GM12878 (cell line): ENCODE measurements at regions not wholly inside any gene's neighbourhood (a gene's known extent, or its start where the extent isn't known, plus 50 kb on each side); places are given as distances from the start of the nearest gene placed in this dataset.

Experiments
- ATAC-seq: fragments of 200-7000 bp; cut with Tn5 transposase; 3 replicates; pipeline ENCODE4 v1.9.1; 2020; ENCODE audit warnings: mild to moderate bottlenecking, moderate library complexity
- BruUV-seq: library from RNA; stranded (reverse); fragments of 400-500 nt; replicated peaks from 2 replicates; lab custom pipeline; 2021; lab: Mats Ljungman, UMichigan
- CTCF ChIA-PET: fragments of 300-600 bp; sonication (Branson Sonifier 250); formaldehyde crosslinking; extraction: SDS; loops from one replicate; lab custom pipeline; 2021; ENCODE audit warnings: inconsistent platforms; lab: Yijun Ruan, JAX
- POLR2A ChIA-PET: fragments of 350-600 bp; formaldehyde crosslinking; extraction: SDS; loops from one replicate; lab custom pipeline; 2021; ENCODE audit warnings: inconsistent platforms; lab: Charles Lee
- RAD21 ChIA-PET: fragments of 300-600 bp; sonication (Branson Sonifier 250); formaldehyde crosslinking; loops from one replicate; lab custom pipeline; 2023; ENCODE audit warnings: antibody characterized with exemption; ENCODE audit not compliant: unreplicated experiment; lab: Charles Lee
- SMC1A ChIA-PET: fragments of 300-600 bp; sonication (Branson Sonifier 250); formaldehyde crosslinking; loops from one replicate; lab custom pipeline; 2023; ENCODE audit not compliant: unreplicated experiment, uncharacterized antibody; lab: Charles Lee
- DNase-seq: peaks from one replicate; pipeline ENCODE4 v3.0.0-alpha.2; 2011; ENCODE audit warnings: low read depth, low spot score
- FAIRE-seq: peaks from 3 replicates; lab custom pipeline; 2011; peaks lifted over from hg19 to GRCh38; lab: Jason Lieb, UNC
- H2AFZ ChIP-seq: 2 replicates; pipeline ENCODE4 v1.6.0; 2011; ENCODE audit warnings: low read depth, low read length, control low read depth; ENCODE audit not compliant: control insufficient read depth
- H3K27ac ChIP-seq: 2 replicates; pipeline ENCODE4 v1.5.1; 2011; ENCODE audit warnings: control low read depth; ENCODE audit not compliant: control insufficient read depth, insufficient read depth
- H3K27me3 ChIP-seq, 2 experiments: replicated peaks in 1 of 2; 2 replicates each; pipeline versions ENCODE4 v1.6.0 to v1.6.1; 2011; ENCODE audit warnings: low read length in 1 of 2; ENCODE audit not compliant: control insufficient read depth in 2 of 2, insufficient read depth in 2 of 2
- H3K36me3 ChIP-seq, 2 experiments: 2 replicates each; pipeline ENCODE4 v1.5.1; 2011; ENCODE audit warnings: low read length in 1 of 2; ENCODE audit not compliant: control insufficient read depth in 2 of 2, insufficient read depth in 2 of 2
- H3K4me1 ChIP-seq: 2 replicates; pipeline ENCODE4 v1.6.1; 2011; ENCODE audit warnings: mild to moderate bottlenecking, low read length, moderate library complexity, mixed read lengths; ENCODE audit not compliant: control insufficient read depth, insufficient read depth
- H3K4me2 ChIP-seq: 2 replicates; pipeline ENCODE4 v1.6.0; 2011; ENCODE audit warnings: control low read depth; ENCODE audit not compliant: control insufficient read depth, insufficient read depth
- H3K4me3 ChIP-seq: fragments of 200-600 bp; sonication (generic); 2 replicates; pipeline ENCODE4 v1.5.1; 2016
- H3K79me2 ChIP-seq: 2 replicates; pipeline ENCODE4 v1.6.0; 2011; ENCODE audit warnings: low read length; ENCODE audit not compliant: control insufficient read depth, insufficient read depth
- H3K9ac ChIP-seq: 2 replicates; pipeline ENCODE4 v1.8.0; 2011; ENCODE audit warnings: low read length, control low read depth, mixed read lengths; ENCODE audit not compliant: control insufficient read depth, insufficient read depth
- H3K9me3 ChIP-seq: replicated peaks from 3 replicates; pipeline ENCODE4 v1.5.1; 2011; ENCODE audit warnings: mild to moderate bottlenecking, low read length; ENCODE audit not compliant: control insufficient read depth, insufficient read depth
- H4K20me1 ChIP-seq: 2 replicates; pipeline ENCODE4 v1.6.0; 2011; ENCODE audit not compliant: control insufficient read depth, insufficient read depth
- ASH2L ChIP-seq: fragments of 300-600, 200-600 bp; sonication (generic); IDR thresholded peaks from 2 replicates; pipeline ENCODE4 v1.6.1; 2017; ENCODE audit warnings: low read depth, mild to moderate bottlenecking, borderline replicate concordance
- ESRRA ChIP-seq: IDR thresholded peaks from 2 replicates; pipeline ENCODE4 v1.6.1; 2012; ENCODE audit warnings: mild to moderate bottlenecking, low read length, improper control_type of control experiment
- HCFC1 ChIP-seq: fragments of 150-350 bp; IDR thresholded peaks from 2 replicates; pipeline ENCODE4 v1.6.1; 2014; ENCODE audit warnings: low read length
- IRF4 ChIP-seq: IDR thresholded peaks from 2 replicates; pipeline ENCODE4 v1.6.1; 2011; ENCODE audit warnings: low read depth, low read length
- JUNB ChIP-seq: IDR thresholded peaks from 2 replicates; pipeline ENCODE4 v1.6.1; 2016; ENCODE audit warnings: antibody characterized with exemption, mild to moderate bottlenecking
- LARP7 ChIP-seq: fragments of 450-650 bp; IDR thresholded peaks from 2 replicates; pipeline ENCODE4 v1.6.1; 2017; ENCODE audit warnings: mild to moderate bottlenecking
- NR2C1 ChIP-seq: fragments of 450-650 bp; IDR thresholded peaks from 2 replicates; pipeline ENCODE4 v1.6.1; 2017; ENCODE audit warnings: antibody characterized with exemption, mild to moderate bottlenecking, moderate library complexity
- SPI1 ChIP-seq: IDR thresholded peaks from 2 replicates; pipeline ENCODE4 v1.6.1; 2011; ENCODE audit warnings: low read depth, mild to moderate bottlenecking, low read length, moderate library complexity, borderline replicate concordance; ENCODE audit not compliant: insufficient read depth
- SREBF1 ChIP-seq: IDR thresholded peaks from 2 replicates; pipeline ENCODE4 v1.6.1; 2012; ENCODE audit warnings: mild to moderate bottlenecking, low read length
- TBL1XR1 ChIP-seq: IDR thresholded peaks from 2 replicates; pipeline ENCODE4 v1.6.1; 2012; ENCODE audit warnings: low read depth, low read length, improper control_type of control experiment
- TCF12 ChIP-seq: IDR thresholded peaks from 2 replicates; pipeline ENCODE4 v1.6.1; 2011; ENCODE audit warnings: low read depth, mild to moderate bottlenecking, low read length
- ZNF384 ChIP-seq: IDR thresholded peaks from 2 replicates; pipeline ENCODE4 v1.6.1; 2012; ENCODE audit warnings: low read depth, mild to moderate bottlenecking, low read length, improper control_type of control experiment, borderline replicate concordance
- WGBS: methylation state at CpG from one replicate; pipeline ENCODE4 v1.1.6; 2016; ENCODE audit warnings: low lambda C conversion rate; ENCODE audit not compliant: insufficient replicate concordance, insufficient coverage; ENCODE audit errors: missing lambda C conversion rate; 5-methylcytosine and 5-hydroxymethylcytosine counted together
- in situ Hi-C: fragments of 300-500 bp; cut with MboI; formaldehyde crosslinking; loops from 9 replicates; pipeline ENCODE4 v1.14.3; 2018; ENCODE audit warnings: mixed read lengths
- intact Hi-C: fragments of 100-400 bp; cut with micrococcal nuclease; formaldehyde crosslinking; loops from one replicate; pipeline ENCODE4 v1.14.2; 2022; ENCODE audit not compliant: unreplicated experiment
- TF ChIP-seq, protein P1 (sequence below): IDR thresholded peaks from 2 replicates; pipeline ENCODE4 v1.6.1; 2012; ENCODE audit warnings: low read depth, low read length, improper control_type of control experiment
- TF ChIP-seq, protein P2 (sequence below): fragments of 450-650 bp; formaldehyde crosslinking; IDR thresholded peaks from 2 replicates; pipeline ENCODE4 v1.4.0; 2022; ENCODE audit warnings: mild to moderate bottlenecking, moderate library complexity
- TF ChIP-seq, protein P3 (sequence below): fragments of 150-350 bp; IDR thresholded peaks from 2 replicates; pipeline ENCODE4 v1.6.1; 2016; ENCODE audit warnings: low read depth, low read length

DNA sequence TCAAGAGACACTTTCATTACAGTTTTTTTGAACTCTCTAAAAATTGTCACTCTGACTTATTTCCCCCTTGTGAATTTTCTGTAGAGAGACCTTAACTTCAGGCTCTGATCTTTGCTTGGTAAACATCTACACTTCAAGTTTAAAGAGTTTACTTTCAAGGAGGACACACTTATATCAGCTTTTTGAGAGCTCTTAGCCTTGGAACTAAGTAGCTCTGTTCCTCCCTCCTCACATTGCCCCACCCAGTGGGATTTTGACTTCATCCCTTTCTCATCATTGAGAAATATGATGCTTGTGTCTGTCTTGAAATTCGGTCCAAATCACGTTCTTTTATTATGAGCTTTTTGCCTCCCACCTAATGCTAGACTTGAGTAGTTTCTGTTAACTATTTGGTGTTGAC lies 433.4 kb upstream of the MEIS1 start:
- Histone ChIP-seq H3K4me3 (no peak overlapping the region), H3K9me3 (no peaks in the 10 kb centered on the region), H4K20me1 (no peaks in the 10 kb centered on the region), H3K79me2 (no peaks in the 10 kb centered on the region), H3K4me2 (no peak overlapping the region), H3K27me3 (no peaks in the 10 kb centered on the region), H3K9ac (no peak overlapping the region), H3K27ac (no peak overlapping the region), H2AFZ (no peak overlapping the region), H3K36me3 (no peaks in the 10 kb centered on the region), H3K4me1 (no peaks in the 10 kb centered on the region)
- ChIA-PET RAD21 (no interaction called here), POLR2A (no interaction called here), SMC1A (interaction anchor here (0.6 to 1.1 kb wide), 2 partner anchors 9 to 435 kb away, joined by 3 read pairs; no protein-coding TSS in a partner anchor), CTCF (interaction anchor here (0.7 to 1.6 kb wide), 2 partner anchors 12 to 22 kb away, joined by 3 to 5 read pairs; no protein-coding TSS in a partner anchor)
- no TSS peak for BruUV-seq
- ATAC-seq (no peak), FAIRE-seq (no peak), DNase-seq (no peak)
- WGBS = 0% methylated on average over 2 of the region's 2 CpGs
- intact Hi-C loops (no loop called here), in situ Hi-C loops (no loop called here)
- TF ChIP-seq LARP7 (no peak), IRF4 (no peak), TBL1XR1 (no peak), SREBF1 (no peak), SPI1 (no peak), HCFC1 (no peak), JUNB (no peak), NR2C1 (no peak), ZNF384 (no peak), TCF12 (no peak), ESRRA (no peak), ASH2L (no peak)
- TF ChIP-seq, protein P1, sequence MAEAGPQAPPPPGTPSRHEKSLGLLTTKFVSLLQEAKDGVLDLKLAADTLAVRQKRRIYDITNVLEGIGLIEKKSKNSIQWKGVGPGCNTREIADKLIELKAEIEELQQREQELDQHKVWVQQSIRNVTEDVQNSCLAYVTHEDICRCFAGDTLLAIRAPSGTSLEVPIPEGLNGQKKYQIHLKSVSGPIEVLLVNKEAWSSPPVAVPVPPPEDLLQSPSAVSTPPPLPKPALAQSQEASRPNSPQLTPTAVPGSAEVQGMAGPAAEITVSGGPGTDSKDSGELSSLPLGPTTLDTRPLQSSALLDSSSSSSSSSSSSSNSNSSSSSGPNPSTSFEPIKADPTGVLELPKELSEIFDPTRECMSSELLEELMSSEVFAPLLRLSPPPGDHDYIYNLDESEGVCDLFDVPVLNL = no peak
- TF ChIP-seq, protein P2, sequence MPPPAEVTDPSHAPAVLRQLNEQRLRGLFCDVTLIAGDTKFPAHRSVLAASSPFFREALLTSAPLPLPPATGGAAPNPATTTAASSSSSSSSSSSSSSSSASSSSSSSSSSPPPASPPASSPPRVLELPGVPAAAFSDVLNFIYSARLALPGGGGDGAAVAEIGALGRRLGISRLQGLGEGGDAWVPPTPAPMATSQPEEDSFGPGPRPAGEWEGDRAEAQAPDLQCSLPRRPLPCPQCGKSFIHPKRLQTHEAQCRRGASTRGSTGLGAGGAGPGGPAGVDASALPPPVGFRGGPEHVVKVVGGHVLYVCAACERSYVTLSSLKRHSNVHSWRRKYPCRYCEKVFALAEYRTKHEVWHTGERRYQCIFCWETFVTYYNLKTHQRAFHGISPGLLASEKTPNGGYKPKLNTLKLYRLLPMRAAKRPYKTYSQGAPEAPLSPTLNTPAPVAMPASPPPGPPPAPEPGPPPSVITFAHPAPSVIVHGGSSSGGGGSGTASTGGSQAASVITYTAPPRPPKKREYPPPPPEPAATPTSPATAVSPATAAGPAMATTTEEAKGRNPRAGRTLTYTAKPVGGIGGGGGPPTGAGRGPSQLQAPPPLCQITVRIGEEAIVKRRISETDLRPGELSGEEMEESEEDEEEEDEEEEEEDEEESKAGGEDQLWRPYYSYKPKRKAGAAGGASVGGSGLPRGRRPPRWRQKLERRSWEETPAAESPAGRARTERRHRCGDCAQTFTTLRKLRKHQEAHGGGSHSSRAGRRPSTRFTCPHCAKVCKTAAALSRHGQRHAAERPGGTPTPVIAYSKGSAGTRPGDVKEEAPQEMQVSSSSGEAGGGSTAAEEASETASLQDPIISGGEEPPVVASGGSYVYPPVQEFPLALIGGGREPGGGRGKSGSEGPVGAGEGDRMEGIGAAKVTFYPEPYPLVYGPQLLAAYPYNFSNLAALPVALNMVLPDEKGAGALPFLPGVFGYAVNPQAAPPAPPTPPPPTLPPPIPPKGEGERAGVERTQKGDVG = no peak
- TF ChIP-seq, protein P3, sequence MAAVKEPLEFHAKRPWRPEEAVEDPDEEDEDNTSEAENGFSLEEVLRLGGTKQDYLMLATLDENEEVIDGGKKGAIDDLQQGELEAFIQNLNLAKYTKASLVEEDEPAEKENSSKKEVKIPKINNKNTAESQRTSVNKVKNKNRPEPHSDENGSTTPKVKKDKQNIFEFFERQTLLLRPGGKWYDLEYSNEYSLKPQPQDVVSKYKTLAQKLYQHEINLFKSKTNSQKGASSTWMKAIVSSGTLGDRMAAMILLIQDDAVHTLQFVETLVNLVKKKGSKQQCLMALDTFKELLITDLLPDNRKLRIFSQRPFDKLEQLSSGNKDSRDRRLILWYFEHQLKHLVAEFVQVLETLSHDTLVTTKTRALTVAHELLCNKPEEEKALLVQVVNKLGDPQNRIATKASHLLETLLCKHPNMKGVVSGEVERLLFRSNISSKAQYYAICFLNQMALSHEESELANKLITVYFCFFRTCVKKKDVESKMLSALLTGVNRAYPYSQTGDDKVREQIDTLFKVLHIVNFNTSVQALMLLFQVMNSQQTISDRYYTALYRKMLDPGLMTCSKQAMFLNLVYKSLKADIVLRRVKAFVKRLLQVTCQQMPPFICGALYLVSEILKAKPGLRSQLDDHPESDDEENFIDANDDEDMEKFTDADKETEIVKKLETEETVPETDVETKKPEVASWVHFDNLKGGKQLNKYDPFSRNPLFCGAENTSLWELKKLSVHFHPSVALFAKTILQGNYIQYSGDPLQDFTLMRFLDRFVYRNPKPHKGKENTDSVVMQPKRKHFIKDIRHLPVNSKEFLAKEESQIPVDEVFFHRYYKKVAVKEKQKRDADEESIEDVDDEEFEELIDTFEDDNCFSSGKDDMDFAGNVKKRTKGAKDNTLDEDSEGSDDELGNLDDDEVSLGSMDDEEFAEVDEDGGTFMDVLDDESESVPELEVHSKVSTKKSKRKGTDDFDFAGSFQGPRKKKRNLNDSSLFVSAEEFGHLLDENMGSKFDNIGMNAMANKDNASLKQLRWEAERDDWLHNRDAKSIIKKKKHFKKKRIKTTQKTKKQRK = no peak
